Mesodermal cell (in vitro differentiated cells): ENCODE measurements at regions not wholly inside any gene's neighbourhood (a gene's known extent, or its start where the extent isn't known, plus 50 kb on each side); places are given as distances from the start of the nearest gene placed in this dataset.

Source experiments
- H3K27ac ChIP-seq: 2 replicates; pipeline ENCODE4 v1.7.0; 2013; ENCODE audit warnings: mild to moderate bottlenecking, low read depth, low read length, moderate library complexity; ENCODE audit not compliant: severe bottlenecking
- H3K36me3 ChIP-seq: 2 replicates; pipeline ENCODE4 v1.7.1; 2013; ENCODE audit warnings: mild to moderate bottlenecking, low read length, moderate library complexity; ENCODE audit not compliant: control insufficient read depth, insufficient read depth
- H3K4me1 ChIP-seq: one replicate; pipeline ENCODE4 v1.7.1; 2013; ENCODE audit warnings: mild to moderate bottlenecking, low read length; ENCODE audit not compliant: insufficient read depth, control insufficient read depth, poor library complexity, severe bottlenecking
- H3K4me3 ChIP-seq: 2 replicates; pipeline ENCODE4 v1.7.0; 2013; ENCODE audit warnings: low read length, control low read depth, mild to moderate bottlenecking; ENCODE audit not compliant: insufficient read depth, poor library complexity, severe bottlenecking; ENCODE audit errors: extremely low read depth
- H3K9me3 ChIP-seq: 2 replicates; pipeline ENCODE4 v1.7.1; 2013; ENCODE audit warnings: mild to moderate bottlenecking, low read length, moderate library complexity; ENCODE audit not compliant: control insufficient read depth
- WGBS, 2 experiments: methylation state at CpG; one replicate each; pipeline ENCODE4 v1.1.5; 2013; ENCODE audit warnings: missing lambda C conversion rate in 2 of 2; ENCODE audit not compliant: insufficient coverage in 2 of 2; 5-methylcytosine and 5-hydroxymethylcytosine counted together

DNA sequence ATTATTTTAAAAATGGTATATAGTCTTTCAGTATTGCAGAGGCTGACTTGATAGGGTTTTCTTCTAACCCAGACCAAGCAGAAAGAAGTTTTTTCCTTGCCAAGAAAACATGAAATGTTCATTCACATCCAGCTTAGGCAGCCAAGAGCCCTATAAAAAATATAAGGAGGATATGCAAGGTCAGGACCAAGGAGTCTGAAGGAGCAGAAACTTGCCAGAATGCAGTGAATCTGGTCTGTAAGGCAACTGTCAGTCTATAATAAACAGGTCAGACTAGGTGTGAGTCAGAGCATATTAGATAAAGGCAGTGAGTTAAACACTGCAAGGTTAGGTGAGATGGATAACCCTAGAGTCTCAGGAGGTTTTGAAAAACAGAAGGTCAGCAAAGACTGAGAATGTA is 645.5 kb downstream of the C12orf50 start:
- H3K27ac ChIP-seq: no peak overlapping the region

DNA sequence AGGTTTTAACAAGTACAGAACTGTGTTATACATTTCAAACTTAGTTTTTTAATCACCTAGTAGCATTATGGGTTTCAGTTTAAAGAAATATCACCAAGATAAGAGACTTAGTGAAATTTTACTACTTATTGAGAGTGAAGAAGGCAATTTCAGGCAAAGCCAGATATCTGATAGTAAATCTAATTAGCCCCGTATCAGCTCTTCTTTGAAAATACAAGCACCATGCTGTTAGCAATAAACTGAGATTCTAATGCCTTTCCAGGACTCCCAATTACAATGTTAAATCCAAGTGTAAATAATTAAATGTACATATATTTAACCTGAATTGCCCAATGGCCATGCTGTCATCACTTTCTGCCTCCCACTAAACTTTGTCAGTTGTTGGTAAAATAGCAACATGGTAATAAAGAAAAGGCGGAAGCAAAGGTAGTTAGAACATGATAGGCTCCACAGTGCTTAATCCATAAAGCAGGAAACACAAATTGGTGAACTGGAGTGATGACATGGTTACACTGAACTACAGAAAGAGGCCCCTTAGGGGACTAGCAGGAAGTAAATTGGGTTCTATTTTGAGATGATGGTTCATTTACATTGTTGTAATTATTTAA is 646.1 kb downstream of the C12orf50 start:
- no peaks in the 10 kb centered on the region for H3K9me3 ChIP-seq
- H3K4me3 ChIP-seq: no peak overlapping the region
- 89% methylated on average over 1 of the region's 2 CpGs; no CpG with 5 or more reads in 1 of the 2 experiments for whole genome bisulfite sequencing, 2 experiments
- no peaks in the 10 kb centered on the region for H3K36me3 ChIP-seq
- no peaks in the 10 kb centered on the region for H3K4me1 ChIP-seq
- H3K27ac ChIP-seq: no peak overlapping the region

More for the DNA sequence above, 645.5 kb downstream of the C12orf50 start:
- H3K36me3 ChIP-seq: no peaks in the 10 kb centered on the region
- no peaks in the 10 kb centered on the region for H3K4me1 ChIP-seq
- H3K9me3 ChIP-seq: no peaks in the 10 kb centered on the region
- no peak overlapping the region for H3K4me3 ChIP-seq

GRCh38 chr12:87382436-87382835 is 646.8 kb downstream of the C12orf50 start:
- no peak overlapping the region for H3K27ac ChIP-seq
- no peak overlapping the region for H3K4me3 ChIP-seq
- no CpG with 5 or more reads among the region's 2 CpGs for WGBS, 2 experiments
- H3K4me1 ChIP-seq: no peaks in the 10 kb centered on the region
- no peaks in the 10 kb centered on the region for H3K36me3 ChIP-seq
- no peaks in the 10 kb centered on the region for H3K9me3 ChIP-seq

- WGBS, 2 experiments: no CpG with 5 or more reads among the region's 1 CpG
- Histone ChIP-seq H3K36me3 (no peaks in the 10 kb centered on the region), H3K4me1 (no peaks in the 10 kb centered on the region), H3K27ac (no peak overlapping the region), H3K4me3 (no peak overlapping the region), H3K9me3 (no peaks in the 10 kb centered on the region)
Measured at GRCh38 chr12:87381742-87382141, 647.5 kb downstream of the C12orf50 start.

GRCh38 chr12:87378526-87378925 is 650.7 kb downstream of the C12orf50 start:
- no peaks in the 10 kb centered on the region for H3K4me1 ChIP-seq
- no peak overlapping the region for H3K4me3 ChIP-seq
- no peaks in the 10 kb centered on the region for H3K36me3 ChIP-seq
- no peaks in the 10 kb centered on the region for H3K9me3 ChIP-seq
- no CpG with 5 or more reads among the region's 2 CpGs for WGBS, 2 experiments
- H3K27ac ChIP-seq: no peak overlapping the region

- WGBS, 2 experiments: no CpG with 5 or more reads among the region's 2 CpGs
- Histone ChIP-seq H3K27ac (no peak overlapping the region), H3K4me1 (no peaks in the 10 kb centered on the region), H3K36me3 (no peaks in the 10 kb centered on the region), H3K9me3 (no peaks in the 10 kb centered on the region), H3K4me3 (no peak overlapping the region)
Measured at GRCh38 chr12:87376722-87377121, 652.5 kb downstream of the C12orf50 start.

DNA sequence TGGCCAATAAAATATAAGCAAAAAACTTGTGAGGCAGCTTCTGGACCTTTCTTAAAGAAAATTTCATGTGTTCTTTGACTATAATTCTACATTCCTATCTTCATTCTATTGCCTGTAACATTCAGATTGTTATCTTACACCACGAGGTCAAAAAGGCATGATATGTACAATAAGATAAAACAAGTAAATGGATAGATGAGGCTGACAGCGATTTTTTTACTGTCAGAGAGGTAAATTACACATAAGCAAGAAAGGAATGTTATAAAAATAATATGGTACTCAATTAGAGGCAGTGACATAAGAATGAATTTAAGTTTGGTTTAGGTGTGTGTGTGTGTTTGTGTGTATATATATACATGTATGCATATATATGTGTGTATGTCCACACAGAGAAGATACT is 660.0 kb downstream of the C12orf50 start:
- no peaks in the 10 kb centered on the region for H3K36me3 ChIP-seq
- no peaks in the 10 kb centered on the region for H3K4me1 ChIP-seq
- 20% methylated on average over 1 of the region's 2 CpGs; no CpG with 5 or more reads in 1 of the 2 experiments for WGBS, 2 experiments
- H3K27ac ChIP-seq: no peak overlapping the region
- H3K4me3 ChIP-seq: no peak overlapping the region
- no peaks in the 10 kb centered on the region for H3K9me3 ChIP-seq

GRCh38 chr12:87368259-87368658 is 660.9 kb downstream of the C12orf50 start:
- no CpG with 5 or more reads among the region's 1 CpG for WGBS, 2 experiments
- no peaks in the 10 kb centered on the region for H3K4me1 ChIP-seq
- no peaks in the 10 kb centered on the region for H3K36me3 ChIP-seq
- no peak overlapping the region for H3K4me3 ChIP-seq
- no peaks in the 10 kb centered on the region for H3K9me3 ChIP-seq
- H3K27ac ChIP-seq: no peak overlapping the region

GRCh38 chr12:87365423-87365822 is 663.8 kb downstream of the C12orf50 start:
- Histone ChIP-seq H3K9me3 (no peaks in the 10 kb centered on the region), H3K4me1 (no peaks in the 10 kb centered on the region), H3K4me3 (no peak overlapping the region), H3K36me3 (no peaks in the 10 kb centered on the region), H3K27ac (no peak overlapping the region)
- WGBS, 2 experiments: no CpG with 5 or more reads among the region's 1 CpG

GRCh38 chr12:87363497-87364084 is 665.6 kb downstream of the C12orf50 start:
- no peak overlapping the region for H3K4me3 ChIP-seq
- peaks cover 3% of the 10 kb centered on the region for H3K9me3 ChIP-seq
- 90 to 93% methylated on average over 5 to 6 of the region's 8 CpGs for WGBS, 2 experiments
- no peak overlapping the region for H3K27ac ChIP-seq
- H3K36me3 ChIP-seq: no peaks in the 10 kb centered on the region
- no peaks in the 10 kb centered on the region for H3K4me1 ChIP-seq

DNA sequence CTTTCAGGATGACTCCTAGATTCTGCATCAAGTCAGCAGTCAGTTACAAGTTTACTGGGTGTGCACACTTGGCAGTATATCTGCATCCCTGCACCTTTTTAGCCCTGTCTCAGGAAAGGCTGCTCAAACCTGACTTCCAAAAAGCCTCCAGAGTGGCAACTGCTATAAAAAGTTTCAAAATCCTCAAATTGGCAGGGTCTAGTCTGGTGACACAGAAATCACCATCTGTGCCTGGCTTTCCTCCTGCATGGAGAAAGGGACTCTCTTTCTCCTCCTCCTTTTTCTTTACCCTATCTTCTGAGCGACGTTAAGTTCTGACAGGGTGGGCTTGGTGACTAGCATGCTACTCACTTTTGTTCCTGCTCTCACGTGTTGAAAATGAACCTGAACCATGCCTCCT is 679.5 kb downstream of the C12orf50 start:
- 93 to 100% methylated on average over 1 to 2 of the region's 3 CpGs for WGBS, 2 experiments
- Histone ChIP-seq H3K9me3 (no peaks in the 10 kb centered on the region), H3K36me3 (no peaks in the 10 kb centered on the region)

More for the DNA sequence above, 679.5 kb downstream of the C12orf50 start:
- no peak overlapping the region for H3K4me3 ChIP-seq
- H3K4me1 ChIP-seq: no peaks in the 10 kb centered on the region
- no peak overlapping the region for H3K27ac ChIP-seq
